ENCODE measurements at regions not wholly inside any gene's neighbourhood (a gene's known extent, or its start where the extent isn't known, plus 50 kb on each side); places are given as distances from the start of the nearest gene placed in this dataset.

- no peak overlapping the region for H3K27ac ChIP-seq
- TF ChIP-seq CTCF (conservative IDR thresholded peaks at IDR 0.05) = no peak
These were observed 514.0 kb downstream of the TBC1D22A start for GRCh38 chr22:47276450-47276820.

- no peak overlapping the region for H3K27ac ChIP-seq
- no peak for TF ChIP-seq CTCF (conservative IDR thresholded peaks at IDR 0.05)
These were observed 513.4 kb downstream of the TBC1D22A start for GRCh38 chr22:47275605-47276449.

- no peak for TF ChIP-seq CTCF (conservative IDR thresholded peaks at IDR 0.05)
- no peak overlapping the region for H3K27ac ChIP-seq
These were observed 511.7 kb downstream of the TBC1D22A start for GRCh38 chr22:47274196-47274595.

GRCh38 chr22:47270463-47271135 lies 508.1 kb downstream of the TBC1D22A start:
- TF ChIP-seq CTCF (conservative IDR thresholded peaks at IDR 0.05) = no peak
- no peak overlapping the region for H3K27ac ChIP-seq

GRCh38 chr22:47269516-47270088 lies 507.2 kb downstream of the TBC1D22A start:
- TF ChIP-seq CTCF (conservative IDR thresholded peaks at IDR 0.05) = no peak
- H3K27ac ChIP-seq = no peak overlapping the region

- H3K27ac ChIP-seq = no peak overlapping the region
- TF ChIP-seq CTCF (conservative IDR thresholded peaks at IDR 0.05) = no peak
These were observed 505.2 kb downstream of the TBC1D22A start for GRCh38 chr22:47267513-47268282.

- no peak overlapping the region for H3K27ac ChIP-seq
- no peak for TF ChIP-seq CTCF (conservative IDR thresholded peaks at IDR 0.05)
These were observed 503.9 kb downstream of the TBC1D22A start for GRCh38 chr22:47266329-47266728.

All from VCaP (cell line).